Sigmoid colon (tissue), 4 donors: ENCODE measurements at regions not wholly inside any gene's neighbourhood (a gene's known extent, or its start where the extent isn't known, plus 50 kb on each side); places are given as distances from the start of the nearest gene placed in this dataset.

Experiments used
- CTCF ChIP-seq, 4 experiments: fragments of 450-650 bp in 3 of 4; fragments of 200-600 bp in 1 of 4; IDR thresholded peaks; one replicate each; pipeline ENCODE4 v1.5.1; 2016 to 2019; ENCODE audit warnings: antibody characterized with exemption in 4 of 4, mild to moderate bottlenecking in 3 of 4, moderate library complexity in 2 of 4
- EP300 ChIP-seq, 4 donors: sonication (generic); formaldehyde crosslinking; IDR thresholded peaks; one replicate each; pipeline ENCODE4 v1.6.1; 2017; ENCODE audit warnings: antibody characterized with exemption in 4 of 4
- POLR2A ChIP-seq, 2 donors: fragments of 450-650 bp; IDR thresholded peaks; one replicate each; pipeline ENCODE4 v1.6.1; 2016; ENCODE audit warnings: antibody characterized with exemption in 2 of 2, mild to moderate bottlenecking in 2 of 2, moderate library complexity in 2 of 2
- POLR2AphosphoS5 ChIP-seq, 4 donors: sonication (generic); formaldehyde crosslinking; IDR thresholded peaks; one replicate each; pipeline ENCODE4 v1.6.1; 2017; ENCODE audit warnings: antibody characterized with exemption in 4 of 4

DNA sequence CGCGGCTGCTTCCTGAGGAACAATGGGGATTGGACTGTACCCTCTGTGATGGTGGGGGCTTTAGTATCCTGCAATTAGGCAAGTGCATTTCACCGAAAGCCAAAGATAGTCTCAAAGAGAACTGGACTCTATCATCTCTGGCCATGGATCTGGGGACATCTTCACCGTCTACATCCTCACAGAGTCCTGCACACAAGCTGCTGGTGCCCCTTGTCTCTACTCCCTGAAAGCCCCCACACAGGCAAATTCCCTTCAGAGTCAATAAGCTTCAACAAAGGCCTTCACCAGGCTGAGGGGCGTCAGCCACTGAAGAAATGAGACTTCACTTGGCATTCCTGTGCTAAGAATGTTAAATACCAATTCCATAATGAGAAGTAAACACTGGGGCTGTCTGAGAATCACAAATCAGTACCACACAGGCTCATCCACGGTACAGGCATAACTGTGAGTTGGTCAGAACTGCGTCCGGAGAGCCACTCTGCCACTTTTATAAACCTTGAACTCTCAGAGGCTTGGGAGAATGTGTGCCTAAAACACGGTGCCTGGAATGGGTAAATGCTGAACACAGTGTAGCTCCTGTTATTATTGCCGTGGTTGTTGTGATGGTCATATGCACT, 432.7 kb downstream of the ZNF521 start:
- no peak for TF ChIP-seq EP300 (IDR thresholded peaks at IDR 0.05)
- no peak for TF ChIP-seq POLR2A (IDR thresholded peaks at IDR 0.05)
- no peak for TF ChIP-seq CTCF (IDR thresholded peaks at IDR 0.05)
- TF ChIP-seq POLR2AphosphoS5 (IDR thresholded peaks at IDR 0.05), result no peak
